Loucy (cell line): ENCODE measurements at regions not wholly inside any gene's neighbourhood (a gene's known extent, or its start where the extent isn't known, plus 50 kb on each side); places are given as distances from the start of the nearest gene placed in this dataset.

ENCODE experiments used
- H2AFZ ChIP-seq: fragments of 200-600 bp; sonication (generic); 2 replicates; pipeline ENCODE4 v1.6.0; 2016; ENCODE audit warnings: antibody characterized with exemption, mild to moderate bottlenecking, low read length, moderate library complexity
- H3F3A ChIP-seq: fragments of 200-600 bp; 2 replicates; pipeline ENCODE4 v1.6.0; 2016; ENCODE audit warnings: antibody characterized with exemption, low read depth, mild to moderate bottlenecking
- H3K27me3 ChIP-seq: fragments of 200-600 bp; sonication (generic); 2 replicates; pipeline ENCODE4 v1.6.1; 2014; ENCODE audit warnings: low read length, mild to moderate bottlenecking; ENCODE audit not compliant: insufficient read depth, poor library complexity, severe bottlenecking
- H3K36me3 ChIP-seq: fragments of 200-600 bp; sonication (generic); 2 replicates; pipeline ENCODE4 v1.6.1; 2016; ENCODE audit warnings: low read length; ENCODE audit not compliant: insufficient read depth
- H3K4me1 ChIP-seq: fragments of 200-600 bp; sonication (generic); 2 replicates; pipeline ENCODE4 v1.5.1; 2014; ENCODE audit warnings: low read length, mild to moderate bottlenecking; ENCODE audit not compliant: insufficient read depth, poor library complexity, severe bottlenecking
- H3K4me2 ChIP-seq: fragments of 200-600 bp; sonication (generic); 2 replicates; pipeline ENCODE4 v1.6.0; 2014; ENCODE audit warnings: antibody characterized with exemption, low read length, low read depth, mild to moderate bottlenecking; ENCODE audit not compliant: poor library complexity, severe bottlenecking
- H3K4me3 ChIP-seq: fragments of 200-600 bp; sonication (generic); 2 replicates; pipeline ENCODE4 v1.5.1; 2014; ENCODE audit warnings: low read length, mild to moderate bottlenecking, mixed read lengths; ENCODE audit not compliant: poor library complexity, severe bottlenecking
- H3K79me2 ChIP-seq: fragments of 200-600 bp; sonication (generic); 2 replicates; pipeline ENCODE4 v1.6.1; 2014; ENCODE audit warnings: low read length; ENCODE audit not compliant: insufficient read depth
- H3K9ac ChIP-seq: fragments of 200-600 bp; sonication (generic); 2 replicates; pipeline ENCODE4 v1.6.0; 2014; ENCODE audit warnings: mild to moderate bottlenecking, low read depth, low read length, moderate library complexity; ENCODE audit not compliant: poor library complexity, severe bottlenecking
- H3K9me2 ChIP-seq: fragments of 200-600 bp; sonication (generic); replicated peaks from 2 replicates; pipeline ENCODE4 v1.6.1; 2016; ENCODE audit warnings: low read depth, low read length, mixed read lengths
- H3K9me3 ChIP-seq: fragments of 200-600 bp; sonication (generic); 2 replicates; pipeline ENCODE4 v1.6.1; 2014; ENCODE audit warnings: mild to moderate bottlenecking, antibody characterized with exemption, low read length, low read depth; ENCODE audit not compliant: insufficient read depth
- H4K20me1 ChIP-seq: fragments of 200-600 bp; sonication (generic); 2 replicates; pipeline ENCODE4 v1.6.0; 2014; ENCODE audit warnings: antibody characterized with exemption, low read length, mild to moderate bottlenecking; ENCODE audit not compliant: insufficient read depth, poor library complexity, severe bottlenecking
- EZH2phosphoT487 ChIP-seq: fragments of 200-600 bp; IDR thresholded peaks from 2 replicates; pipeline ENCODE4 v1.6.1; 2018; ENCODE audit warnings: antibody characterized with exemption, mild to moderate bottlenecking, moderate library complexity, borderline replicate concordance
- TF ChIP-seq, protein P1 (sequence below): fragments of 200-600 bp; sonication (generic); conservative IDR thresholded peaks from 2 replicates; pipeline ENCODE4 v1.5.1; 2014; ENCODE audit warnings: mild to moderate bottlenecking, antibody characterized with exemption, low read length

- H3K9me2 ChIP-seq, result no peaks in the 10 kb centered on the region
- H3K4me2 ChIP-seq, result no peak overlapping the region
- H3K9ac ChIP-seq, result no peak overlapping the region
- H3K4me3 ChIP-seq, result no peak overlapping the region
- no peaks in the 10 kb centered on the region for H3K4me1 ChIP-seq
- no peak for TF ChIP-seq EZH2phosphoT487
- TF ChIP-seq, protein P1, sequence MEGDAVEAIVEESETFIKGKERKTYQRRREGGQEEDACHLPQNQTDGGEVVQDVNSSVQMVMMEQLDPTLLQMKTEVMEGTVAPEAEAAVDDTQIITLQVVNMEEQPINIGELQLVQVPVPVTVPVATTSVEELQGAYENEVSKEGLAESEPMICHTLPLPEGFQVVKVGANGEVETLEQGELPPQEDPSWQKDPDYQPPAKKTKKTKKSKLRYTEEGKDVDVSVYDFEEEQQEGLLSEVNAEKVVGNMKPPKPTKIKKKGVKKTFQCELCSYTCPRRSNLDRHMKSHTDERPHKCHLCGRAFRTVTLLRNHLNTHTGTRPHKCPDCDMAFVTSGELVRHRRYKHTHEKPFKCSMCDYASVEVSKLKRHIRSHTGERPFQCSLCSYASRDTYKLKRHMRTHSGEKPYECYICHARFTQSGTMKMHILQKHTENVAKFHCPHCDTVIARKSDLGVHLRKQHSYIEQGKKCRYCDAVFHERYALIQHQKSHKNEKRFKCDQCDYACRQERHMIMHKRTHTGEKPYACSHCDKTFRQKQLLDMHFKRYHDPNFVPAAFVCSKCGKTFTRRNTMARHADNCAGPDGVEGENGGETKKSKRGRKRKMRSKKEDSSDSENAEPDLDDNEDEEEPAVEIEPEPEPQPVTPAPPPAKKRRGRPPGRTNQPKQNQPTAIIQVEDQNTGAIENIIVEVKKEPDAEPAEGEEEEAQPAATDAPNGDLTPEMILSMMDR, result no peak
- H3K36me3 ChIP-seq, result no peaks in the 10 kb centered on the region
- H2AFZ ChIP-seq, result no peak overlapping the region
- no peaks in the 10 kb centered on the region for H3K79me2 ChIP-seq
- no peaks in the 10 kb centered on the region for H3F3A ChIP-seq
- H4K20me1 ChIP-seq, result no peaks in the 10 kb centered on the region
- H3K27me3 ChIP-seq, result no peaks in the 10 kb centered on the region
- no peaks in the 10 kb centered on the region for H3K9me3 ChIP-seq
Measured at GRCh38 chr7:112969946-112970345, 116.7 kb downstream of the GPR85 start.

DNA sequence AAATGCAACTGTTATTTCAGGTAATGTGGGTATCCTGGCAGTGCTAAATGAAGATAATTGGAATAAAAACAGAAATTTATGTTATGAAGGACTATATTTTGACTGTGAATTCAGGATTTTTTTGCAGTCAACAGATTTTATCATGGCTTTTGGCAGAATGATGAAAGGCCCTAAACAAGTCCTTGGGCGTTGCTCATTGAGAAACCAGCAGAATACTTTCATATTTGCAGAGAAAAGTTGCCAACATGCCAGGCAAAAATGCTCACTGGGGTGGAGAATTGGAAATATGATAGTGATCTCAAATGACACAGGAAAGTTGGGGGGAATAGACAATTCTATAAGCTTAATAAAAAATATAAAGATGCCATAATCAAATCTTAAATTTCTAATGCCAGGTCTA, 121.1 kb downstream of the GPR85 start:
- TF ChIP-seq EZH2phosphoT487, result no peak
- TF ChIP-seq, protein P1, result no peak
- H3K4me3 ChIP-seq, result no peak overlapping the region
- no peaks in the 10 kb centered on the region for H3K9me3 ChIP-seq
- no peaks in the 10 kb centered on the region for H3K79me2 ChIP-seq
- no peaks in the 10 kb centered on the region for H3K9me2 ChIP-seq
- H2AFZ ChIP-seq, result no peak overlapping the region
- H3K36me3 ChIP-seq, result no peaks in the 10 kb centered on the region
- no peaks in the 10 kb centered on the region for H3K4me1 ChIP-seq
- no peak overlapping the region for H3K9ac ChIP-seq
- H3F3A ChIP-seq, result no peaks in the 10 kb centered on the region
- H3K27me3 ChIP-seq, result no peaks in the 10 kb centered on the region
- H3K4me2 ChIP-seq, result no peak overlapping the region
- no peaks in the 10 kb centered on the region for H4K20me1 ChIP-seq

- TF ChIP-seq EZH2phosphoT487, result no peak
- TF ChIP-seq, protein P1, result no peak
- Histone ChIP-seq H2AFZ (no peak overlapping the region), H3K4me3 (no peak overlapping the region), H3K9ac (no peak overlapping the region), H3K4me1 (no peaks in the 10 kb centered on the region), H3K9me3 (no peaks in the 10 kb centered on the region), H3K27me3 (no peaks in the 10 kb centered on the region), H3K79me2 (no peaks in the 10 kb centered on the region), H4K20me1 (no peaks in the 10 kb centered on the region), H3F3A (no peaks in the 10 kb centered on the region), H3K9me2 (no peaks in the 10 kb centered on the region), H3K36me3 (no peaks in the 10 kb centered on the region), H3K4me2 (no peak overlapping the region)
Measured at GRCh38 chr7:112963634-112964033, 123.0 kb downstream of the GPR85 start.
